ENCODE measurements at regions not wholly inside any gene's neighbourhood (a gene's known extent, or its start where the extent isn't known, plus 50 kb on each side); places are given as distances from the start of the nearest gene placed in this dataset.

DNA sequence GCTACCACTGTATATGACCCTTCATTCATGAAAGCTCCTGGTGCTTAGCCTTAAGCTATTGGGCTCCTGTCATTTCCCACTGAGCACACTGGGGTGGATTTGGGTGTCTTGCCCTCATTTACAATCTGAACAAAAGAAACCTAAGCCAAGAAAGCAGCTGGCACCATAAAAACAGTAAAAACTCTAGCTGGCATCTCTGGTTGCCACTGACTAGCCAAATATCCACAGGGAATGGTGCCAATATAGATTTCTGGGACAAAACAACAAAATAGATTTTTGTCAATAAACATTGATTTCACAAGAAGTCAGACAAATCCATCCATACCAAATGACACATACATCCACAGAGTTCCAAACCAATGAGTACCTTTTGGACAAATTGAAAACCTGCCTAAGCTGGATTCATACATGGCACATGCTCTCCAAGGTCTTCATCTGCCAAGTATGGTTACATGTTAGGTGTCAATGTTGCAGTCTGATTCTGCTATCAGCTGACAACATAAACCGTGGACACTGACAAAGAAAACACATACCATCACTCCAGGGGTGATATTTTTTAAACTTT lies 1081.5 kb upstream of the ZEB2 start:
- no peak overlapping the region for H3K4me3 Mint-ChIP-seq
- H3K9me3 Mint-ChIP-seq = peaks cover 17% of the 10 kb centered on the region
- H3K27ac Mint-ChIP-seq = no peak overlapping the region
- H3K36me3 Mint-ChIP-seq = peaks cover 1% of the 10 kb centered on the region
- no peak for TF ChIP-seq CTCF (IDR thresholded peaks at IDR 0.05; ENCODE audit: unreplicated experiment)
- peaks cover 22% of the 10 kb centered on the region for H3K4me1 Mint-ChIP-seq
- no peaks in the 10 kb centered on the region for H3K27me3 Mint-ChIP-seq (ENCODE audit: low read depth)
- DNase-seq (ENCODE audit: low spot score in 2 of 2, unreplicated experiment in 2 of 2) = no peak

GRCh38 chr2:145600811-145601210 lies 1080.9 kb upstream of the ZEB2 start:
- Mint-ChIP-seq H3K36me3 (peaks cover 1% of the 10 kb centered on the region), H3K9me3 (peaks cover 17% of the 10 kb centered on the region), H3K4me1 (peaks cover 26% of the 10 kb centered on the region), H3K27ac (peak overlapping the region; percentile 21), H3K27me3 (ENCODE audit: low read depth) (no peaks in the 10 kb centered on the region), H3K4me3 (no peak overlapping the region)
- no peak for DNase-seq (ENCODE audit: low spot score in 2 of 2, unreplicated experiment in 2 of 2)
- TF ChIP-seq CTCF (IDR thresholded peaks at IDR 0.05; ENCODE audit: unreplicated experiment) = no peak

DNA sequence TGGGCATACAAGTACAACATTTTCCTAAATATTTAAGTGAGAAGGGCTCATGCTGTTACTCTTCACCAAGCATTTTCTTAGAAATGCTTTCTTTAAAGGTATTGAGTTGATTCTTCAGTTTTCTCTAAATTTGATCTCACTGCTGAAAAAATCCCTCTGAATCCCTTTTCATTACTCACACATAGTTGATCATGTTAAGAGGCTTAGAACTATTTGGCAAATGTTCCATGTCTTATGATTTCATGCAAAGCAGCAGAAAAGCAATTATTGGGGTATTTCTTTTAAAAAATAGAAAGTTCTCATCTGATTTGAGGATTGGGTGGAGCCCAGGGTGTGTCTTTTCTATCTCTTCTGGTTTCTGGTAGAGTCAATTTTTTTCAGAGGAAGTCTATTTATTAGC lies 1079.8 kb upstream of the ZEB2 start:
- Mint-ChIP-seq H3K27ac (peak overlapping the region; percentile 87), H3K36me3 (peaks cover 1% of the 10 kb centered on the region), H3K9me3 (peaks cover 13% of the 10 kb centered on the region), H3K4me3 (no peak overlapping the region), H3K4me1 (peaks cover 29% of the 10 kb centered on the region), H3K27me3 (ENCODE audit: low read depth) (no peaks in the 10 kb centered on the region)
- no peak for TF ChIP-seq CTCF (IDR thresholded peaks at IDR 0.05; ENCODE audit: unreplicated experiment)
- no peak for DNase-seq (ENCODE audit: low spot score in 2 of 2, unreplicated experiment in 2 of 2)

DNA sequence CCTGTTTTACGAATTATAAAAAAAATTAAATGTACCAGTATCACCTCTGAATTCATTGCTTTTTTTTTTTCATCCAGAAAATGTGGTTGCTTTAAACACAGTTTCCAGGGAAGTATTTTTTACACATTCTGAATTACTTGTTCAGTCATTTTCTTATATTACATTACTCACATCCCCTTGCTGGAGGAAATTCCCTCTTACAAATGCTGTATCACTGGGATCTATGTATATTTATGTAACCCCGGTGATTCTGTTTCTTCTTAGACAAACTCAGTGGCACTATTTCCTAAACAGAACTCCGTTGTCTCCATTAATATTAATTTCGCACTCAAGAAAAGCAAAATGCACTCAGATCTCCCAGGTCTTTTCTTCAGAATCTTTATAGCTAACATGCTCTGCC lies 1078.5 kb upstream of the ZEB2 start:
- Mint-ChIP-seq H3K9me3 (peaks cover 4% of the 10 kb centered on the region), H3K27ac (no peak overlapping the region), H3K4me3 (no peak overlapping the region), H3K27me3 (ENCODE audit: low read depth) (no peaks in the 10 kb centered on the region), H3K36me3 (no peaks in the 10 kb centered on the region), H3K4me1 (peaks cover 35% of the 10 kb centered on the region)
- TF ChIP-seq CTCF (IDR thresholded peaks at IDR 0.05; ENCODE audit: unreplicated experiment) = no peak
- DNase-seq (ENCODE audit: low spot score in 2 of 2, unreplicated experiment in 2 of 2) = no peak

GRCh38 chr2:145597809-145598208 lies 1077.9 kb upstream of the ZEB2 start:
- H3K9me3 Mint-ChIP-seq = no peaks in the 10 kb centered on the region
- H3K27ac Mint-ChIP-seq = no peak overlapping the region
- no peaks in the 10 kb centered on the region for H3K36me3 Mint-ChIP-seq
- no peak for TF ChIP-seq CTCF (IDR thresholded peaks at IDR 0.05; ENCODE audit: unreplicated experiment)
- no peak overlapping the region for H3K4me3 Mint-ChIP-seq
- H3K4me1 Mint-ChIP-seq = peaks cover 38% of the 10 kb centered on the region
- no peak for DNase-seq (ENCODE audit: low spot score in 2 of 2, unreplicated experiment in 2 of 2)
- no peaks in the 10 kb centered on the region for H3K27me3 Mint-ChIP-seq (ENCODE audit: low read depth)

DNA sequence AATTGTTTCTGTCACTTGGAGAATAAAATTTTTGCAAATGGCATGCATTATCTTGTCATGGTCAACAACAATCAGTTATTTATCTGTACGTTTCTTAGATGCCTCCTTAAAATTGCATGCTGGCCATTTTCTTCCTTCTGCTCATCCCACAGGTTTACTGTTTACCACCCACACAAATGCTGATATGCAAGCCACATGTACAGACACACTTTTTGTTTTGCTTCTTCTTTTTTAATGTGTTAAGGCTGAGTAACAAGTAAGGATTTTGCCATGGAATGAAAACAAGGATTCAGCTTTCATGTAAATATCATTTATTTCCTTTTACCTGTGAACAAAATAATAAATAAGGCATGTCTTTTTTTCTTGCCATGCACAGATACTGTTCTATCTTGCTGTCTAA lies 1077.1 kb upstream of the ZEB2 start:
- H3K4me3 Mint-ChIP-seq = no peak overlapping the region
- H3K4me1 Mint-ChIP-seq = peaks cover 39% of the 10 kb centered on the region
- H3K9me3 Mint-ChIP-seq = no peaks in the 10 kb centered on the region
- TF ChIP-seq CTCF (IDR thresholded peaks at IDR 0.05; ENCODE audit: unreplicated experiment) = no peak
- DNase-seq (ENCODE audit: low spot score in 2 of 2, unreplicated experiment in 2 of 2) = no peak
- no peak overlapping the region for H3K27ac Mint-ChIP-seq
- H3K27me3 Mint-ChIP-seq (ENCODE audit: low read depth) = no peaks in the 10 kb centered on the region
- no peaks in the 10 kb centered on the region for H3K36me3 Mint-ChIP-seq

Data from mesothelial cell of epicardium (in vitro differentiated cells).